Nephron (organoid): ENCODE measurements at regions not wholly inside any gene's neighbourhood (a gene's known extent, or its start where the extent isn't known, plus 50 kb on each side); places are given as distances from the start of the nearest gene placed in this dataset.
"Not testable (repeated sequence)": the region's sequence is repeated elsewhere in the genome, so short reads cannot be mapped to it uniquely, and the experiment has no call there.

Experiments
- H3K27ac Mint-ChIP-seq, 3 experiments: 2 replicates each; pipeline ENCODE4 v1.8.0; 2020; ENCODE audit warnings: mixed read lengths in 3 of 3, mild to moderate bottlenecking in 2 of 3, moderate library complexity in 1 of 3
- H3K27me3 Mint-ChIP-seq: 2 replicates; pipeline ENCODE4 v1.8.0; 2021; ENCODE audit warnings: low read depth, mild to moderate bottlenecking, moderate library complexity, mixed read lengths
- H3K36me3 Mint-ChIP-seq: 2 replicates; pipeline ENCODE4 v1.8.0; 2020; ENCODE audit warnings: low read depth, mixed read lengths
- H3K4me1 Mint-ChIP-seq: 2 replicates; pipeline ENCODE4 v1.8.0; 2020; ENCODE audit warnings: mixed read lengths
- H3K4me3 Mint-ChIP-seq, 3 experiments: 2 replicates each; pipeline ENCODE4 v1.8.0; 2020; ENCODE audit warnings: mild to moderate bottlenecking in 3 of 3, mixed read lengths in 3 of 3, moderate library complexity in 2 of 3
- H3K9me3 Mint-ChIP-seq: 2 replicates; pipeline ENCODE4 v1.8.0; 2020; ENCODE audit warnings: mixed read lengths
- CTCF ChIP-seq, 3 experiments: fragments of 200-600 bp; sonication (generic); IDR thresholded peaks; one replicate each; pipeline ENCODE4 v1.5.0; 2021; ENCODE audit warnings: antibody characterized with exemption in 3 of 3; ENCODE audit not compliant: unreplicated experiment in 3 of 3

DNA sequence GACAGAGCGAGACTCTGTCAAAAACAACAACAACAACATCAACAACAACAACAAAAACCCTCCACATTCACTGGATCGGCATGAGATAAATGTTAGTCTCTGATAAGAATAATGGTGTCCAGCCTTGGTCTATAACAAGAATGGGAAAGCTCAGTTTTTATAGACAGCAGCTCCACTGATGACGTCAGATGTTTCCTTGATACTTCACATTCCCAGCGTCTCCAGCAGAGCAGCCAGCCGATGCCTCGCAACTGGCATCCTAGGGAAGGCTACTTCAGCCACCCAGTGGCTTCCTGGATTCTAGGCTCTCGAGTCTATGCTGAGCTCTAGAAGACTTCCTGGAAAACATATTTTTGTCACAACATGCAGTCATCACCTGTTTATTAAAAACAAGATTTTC, 271.4 kb upstream of the SMIM21 start:
- peaks cover 16% of the 10 kb centered on the region for H3K9me3 Mint-ChIP-seq
- H3K27ac Mint-ChIP-seq: no peak overlapping the region
- no peak for TF ChIP-seq CTCF (IDR thresholded peaks at IDR 0.05; ENCODE audit: unreplicated experiment in 3 of 3)
- H3K36me3 Mint-ChIP-seq: peaks cover 4% of the 10 kb centered on the region
- H3K4me3 Mint-ChIP-seq: no peak overlapping the region
- H3K4me1 Mint-ChIP-seq: no peaks in the 10 kb centered on the region
- H3K27me3 Mint-ChIP-seq: peaks cover 4% of the 10 kb centered on the region

- Mint-ChIP-seq H3K4me3 (no peak overlapping the region), H3K36me3 (peaks cover 4% of the 10 kb centered on the region), H3K4me1 (no peaks in the 10 kb centered on the region), H3K27ac (no peak overlapping the region), H3K27me3 (peaks cover 6% of the 10 kb centered on the region), H3K9me3 (peaks cover 9% of the 10 kb centered on the region)
- TF ChIP-seq CTCF (IDR thresholded peaks at IDR 0.05; ENCODE audit: unreplicated experiment in 3 of 3): no peak
Measured at GRCh38 chr18:75697493-75697892, 270.0 kb upstream of the SMIM21 start.

DNA sequence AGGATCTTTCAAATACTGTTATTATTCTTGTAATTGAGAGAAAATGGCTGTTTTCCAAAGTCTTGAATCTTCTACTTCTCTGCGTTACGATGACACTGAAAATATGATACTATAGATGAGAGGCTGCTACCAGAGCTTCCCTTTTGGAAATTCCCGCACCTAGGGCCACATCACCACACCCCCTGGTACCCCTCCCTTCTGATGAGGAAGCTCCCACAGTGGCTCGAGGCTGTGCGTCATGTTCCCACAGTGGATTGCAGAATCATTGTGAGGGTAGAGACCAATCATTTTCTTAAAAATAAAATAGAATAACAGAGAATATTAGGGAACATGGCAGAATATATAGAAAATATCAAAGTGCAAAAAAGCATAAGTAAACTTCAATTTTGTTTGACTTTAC, 268.9 kb upstream of the SMIM21 start:
- H3K9me3 Mint-ChIP-seq: peaks cover 3% of the 10 kb centered on the region
- no peak for TF ChIP-seq CTCF (IDR thresholded peaks at IDR 0.05; ENCODE audit: unreplicated experiment in 3 of 3)
- H3K4me3 Mint-ChIP-seq: no peak overlapping the region
- peaks cover 6% of the 10 kb centered on the region for H3K27me3 Mint-ChIP-seq
- no peaks in the 10 kb centered on the region for H3K4me1 Mint-ChIP-seq
- H3K27ac Mint-ChIP-seq: no peak overlapping the region
- H3K36me3 Mint-ChIP-seq: no peaks in the 10 kb centered on the region

DNA sequence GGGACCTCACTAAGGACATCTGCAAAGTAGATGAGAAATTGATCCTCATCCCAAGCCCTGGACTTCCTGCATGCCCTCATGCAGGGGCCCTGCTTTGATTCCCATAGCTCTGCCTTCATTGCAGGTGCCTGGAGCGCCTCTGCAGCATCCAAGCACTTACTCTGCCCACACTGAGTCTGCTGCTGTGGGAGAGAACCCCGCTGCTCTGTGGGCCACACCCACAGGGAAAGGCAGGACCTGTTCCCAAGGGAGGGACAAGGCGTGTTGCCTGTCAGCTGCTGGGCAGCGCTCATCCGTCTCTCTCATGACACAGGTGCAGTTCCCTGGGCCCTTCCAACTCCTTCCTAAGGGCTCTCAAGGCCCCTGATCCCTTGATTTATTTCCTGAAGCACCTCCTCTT, 266.8 kb upstream of the SMIM21 start:
- H3K9me3 Mint-ChIP-seq: peaks cover 3% of the 10 kb centered on the region
- H3K27me3 Mint-ChIP-seq: peaks cover 6% of the 10 kb centered on the region
- H3K27ac Mint-ChIP-seq: no peak overlapping the region
- no peak for TF ChIP-seq CTCF (IDR thresholded peaks at IDR 0.05; ENCODE audit: unreplicated experiment in 3 of 3)
- no peak overlapping the region for H3K4me3 Mint-ChIP-seq
- no peaks in the 10 kb centered on the region for H3K4me1 Mint-ChIP-seq
- H3K36me3 Mint-ChIP-seq: no peaks in the 10 kb centered on the region

DNA sequence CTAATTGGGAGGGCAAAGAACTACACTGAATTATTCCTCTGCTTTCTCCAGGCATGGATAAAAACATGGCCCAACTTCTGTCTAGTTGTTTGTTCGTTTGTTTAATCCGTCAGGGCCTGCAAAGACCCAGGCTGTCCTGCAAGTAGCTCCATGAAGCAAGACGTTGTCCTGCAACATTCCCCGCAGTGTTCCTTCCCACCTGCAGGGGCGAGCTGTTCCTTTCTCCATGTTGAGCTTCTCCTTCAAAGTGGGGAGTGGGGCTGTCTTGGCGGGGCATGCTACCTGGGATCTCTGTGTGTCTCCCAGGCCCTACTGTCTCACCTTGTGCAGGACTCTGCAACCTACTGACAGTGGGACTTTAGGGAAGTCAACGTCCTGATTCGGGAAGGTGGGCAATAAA, 264.0 kb upstream of the SMIM21 start:
- no peak for TF ChIP-seq CTCF (IDR thresholded peaks at IDR 0.05; ENCODE audit: unreplicated experiment in 3 of 3)
- Mint-ChIP-seq H3K4me1 (peaks cover 7% of the 10 kb centered on the region), H3K4me3 (no peak overlapping the region), H3K27ac (no peak overlapping the region), H3K36me3 (no peaks in the 10 kb centered on the region), H3K27me3 (peaks cover 6% of the 10 kb centered on the region), H3K9me3 (peaks cover 3% of the 10 kb centered on the region)

DNA sequence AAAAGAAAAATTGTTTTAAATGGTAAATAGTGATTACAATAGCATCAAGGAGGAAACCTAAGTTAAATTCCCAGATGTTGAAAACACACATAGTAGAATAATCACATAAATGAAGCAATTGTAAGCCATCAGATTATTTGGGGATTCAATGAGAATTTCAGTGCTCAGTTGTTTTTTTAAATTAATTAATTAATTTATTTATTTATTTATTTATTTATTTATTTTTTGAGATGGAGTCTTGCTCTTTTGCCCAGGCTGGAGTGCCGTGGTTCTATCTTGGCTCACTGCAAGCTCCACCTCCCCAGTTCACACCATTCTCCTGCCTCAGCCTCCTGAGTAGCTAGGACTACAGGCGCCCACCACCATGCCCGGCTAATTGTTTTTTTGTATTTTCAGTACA, 262.8 kb upstream of the SMIM21 start:
- H3K36me3 Mint-ChIP-seq, H3K4me1 Mint-ChIP-seq, H3K4me3 Mint-ChIP-seq, H3K27ac Mint-ChIP-seq, H3K27me3 Mint-ChIP-seq, H3K9me3 Mint-ChIP-seq: not testable (repeated sequence)

DNA sequence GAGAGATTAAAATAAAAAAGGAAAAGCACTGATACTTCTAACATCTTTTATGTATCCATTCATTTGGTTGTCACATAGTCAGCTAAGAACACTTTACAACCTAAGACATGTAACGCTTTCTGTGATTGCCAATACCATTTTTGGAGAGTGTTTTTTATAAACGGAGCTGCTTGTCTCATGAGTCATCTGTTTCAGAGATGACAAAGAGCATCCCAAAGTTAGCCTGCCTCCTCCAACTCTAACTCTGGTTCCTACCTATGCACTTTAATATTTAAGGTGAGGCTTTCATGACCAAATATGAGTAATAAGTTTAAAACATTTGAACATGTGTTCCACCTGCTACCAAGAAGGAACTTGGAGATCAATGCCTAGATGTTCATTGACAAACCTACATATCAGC, 260.1 kb upstream of the SMIM21 start:
- no peak for TF ChIP-seq CTCF (IDR thresholded peaks at IDR 0.05; ENCODE audit: unreplicated experiment in 3 of 3)
- Mint-ChIP-seq H3K4me1 (peaks cover 7% of the 10 kb centered on the region), H3K27ac (no peak overlapping the region), H3K36me3 (no peaks in the 10 kb centered on the region), H3K4me3 (no peak overlapping the region), H3K9me3 (peaks cover 3% of the 10 kb centered on the region), H3K27me3 (no peaks in the 10 kb centered on the region)
